ENCODE measurements at regions not wholly inside any gene's neighbourhood (a gene's known extent, or its start where the extent isn't known, plus 50 kb on each side); places are given as distances from the start of the nearest gene placed in this dataset.

GRCh38 chr12:58387199-58387598, 445.8 kb downstream of the ATP23 start:
- ATAC-seq (ENCODE audit: low read depth in 2 of 2) (no peak), DNase-seq (no peak)
- no peak overlapping the region for H3K4me3 ChIP-seq (ENCODE audit: low read depth, low read length)
- Mint-ChIP-seq H3K4me3 (no peak overlapping the region), H3K9me3 (no peaks in the 10 kb centered on the region), H3K27ac (no peak overlapping the region), H3K4me1 (no peaks in the 10 kb centered on the region), H3K36me3 (no peaks in the 10 kb centered on the region), H3K27me3 (peaks cover 18% of the 10 kb centered on the region)
- no peak overlapping the region for H3K27ac ChIP-seq (ENCODE audit: insufficient read depth, low read length, poor library complexity, severe bottlenecking)
- peaks cover 2% of the 10 kb centered on the region for H3K27me3 ChIP-seq (ENCODE audit: control insufficient read depth, insufficient read depth, low read length)
- H3K36me3 ChIP-seq (ENCODE audit: control insufficient read depth, insufficient read depth, low read length) = no peaks in the 10 kb centered on the region
- H3K4me1 ChIP-seq (ENCODE audit: control insufficient read depth, insufficient read depth, low read length, poor library complexity, severe bottlenecking) = no peaks in the 10 kb centered on the region
- no peaks in the 10 kb centered on the region for H3K9me3 ChIP-seq (ENCODE audit: control insufficient read depth in 2 of 2, low read length in 2 of 2)

- ATAC-seq (ENCODE audit: low read depth in 2 of 2) = no peak
- Mint-ChIP-seq H3K27ac (no peak overlapping the region), H3K4me3 (no peak overlapping the region)
Measured at GRCh38 chr12:58388261-58388660, 446.9 kb downstream of the ATP23 start.

GRCh38 chr12:58393152-58393551, 451.8 kb downstream of the ATP23 start:
- Mint-ChIP-seq H3K4me3 (no peak overlapping the region), H3K36me3 (no peaks in the 10 kb centered on the region), H3K4me1 (no peaks in the 10 kb centered on the region), H3K27ac (no peak overlapping the region), H3K27me3 (peaks cover 13% of the 10 kb centered on the region), H3K9me3 (peaks cover 0 to 3% (median 2%) of the 10 kb centered on the region in 7 donors)
- H3K4me1 ChIP-seq (ENCODE audit: control insufficient read depth, insufficient read depth, low read length, poor library complexity, severe bottlenecking) = no peaks in the 10 kb centered on the region
- DNase-seq (no peak), ATAC-seq (ENCODE audit: low read depth in 2 of 2) (no peak)
- no peaks in the 10 kb centered on the region for H3K36me3 ChIP-seq (ENCODE audit: control insufficient read depth, insufficient read depth, low read length)
- no peak overlapping the region for H3K4me3 ChIP-seq (ENCODE audit: low read depth, low read length)
- H3K27me3 ChIP-seq (ENCODE audit: control insufficient read depth, insufficient read depth, low read length) = no peaks in the 10 kb centered on the region
- no peak overlapping the region for H3K27ac ChIP-seq (ENCODE audit: insufficient read depth, low read length, poor library complexity, severe bottlenecking)
- no peaks in the 10 kb centered on the region for H3K9me3 ChIP-seq (ENCODE audit: control insufficient read depth in 2 of 2, low read length in 2 of 2)

More at GRCh38 chr12:58388261-58388660, 446.9 kb downstream of the ATP23 start:
- H3K27me3 Mint-ChIP-seq = peaks cover 18% of the 10 kb centered on the region
- H3K4me3 ChIP-seq (ENCODE audit: low read depth, low read length) = no peak overlapping the region
- H3K9me3 Mint-ChIP-seq = no peaks in the 10 kb centered on the region
- no peak overlapping the region for H3K27ac ChIP-seq (ENCODE audit: insufficient read depth, low read length, poor library complexity, severe bottlenecking)
- DNase-seq = no peak
- H3K27me3 ChIP-seq (ENCODE audit: control insufficient read depth, insufficient read depth, low read length) = no peaks in the 10 kb centered on the region
- no peaks in the 10 kb centered on the region for H3K4me1 Mint-ChIP-seq
- no peaks in the 10 kb centered on the region for H3K36me3 Mint-ChIP-seq
- no peaks in the 10 kb centered on the region for H3K4me1 ChIP-seq (ENCODE audit: control insufficient read depth, insufficient read depth, low read length, poor library complexity, severe bottlenecking)
- no peaks in the 10 kb centered on the region for H3K36me3 ChIP-seq (ENCODE audit: control insufficient read depth, insufficient read depth, low read length)
- H3K9me3 ChIP-seq (ENCODE audit: control insufficient read depth in 2 of 2, low read length in 2 of 2) = no peaks in the 10 kb centered on the region

GRCh38 chr12:58395056-58395455, 453.7 kb downstream of the ATP23 start:
- no peaks in the 10 kb centered on the region for H3K4me1 ChIP-seq (ENCODE audit: control insufficient read depth, insufficient read depth, low read length, poor library complexity, severe bottlenecking)
- peaks cover 7% of the 10 kb centered on the region for H3K27me3 Mint-ChIP-seq
- H3K4me3 Mint-ChIP-seq = no peak overlapping the region

GRCh38 chr12:58395470-58395869, 454.1 kb downstream of the ATP23 start:
- H3K4me1 ChIP-seq (ENCODE audit: control insufficient read depth, insufficient read depth, low read length, poor library complexity, severe bottlenecking) = no peaks in the 10 kb centered on the region
- Mint-ChIP-seq H3K4me3 (no peak overlapping the region), H3K27ac (no peak overlapping the region), H3K4me1 (no peaks in the 10 kb centered on the region), H3K9me3 (peaks cover 0 to 14% (median 3%) of the 10 kb centered on the region in 7 donors), H3K36me3 (no peaks in the 10 kb centered on the region), H3K27me3 (peaks cover 7% of the 10 kb centered on the region)
- H3K36me3 ChIP-seq (ENCODE audit: control insufficient read depth, insufficient read depth, low read length) = no peaks in the 10 kb centered on the region
- DNase-seq = no peak
- ATAC-seq (ENCODE audit: low read depth in 2 of 2) = no peak
- H3K27ac ChIP-seq (ENCODE audit: insufficient read depth, low read length, poor library complexity, severe bottlenecking) = no peak overlapping the region
- no peaks in the 10 kb centered on the region for H3K9me3 ChIP-seq (ENCODE audit: control insufficient read depth in 2 of 2, low read length in 2 of 2)
- no peaks in the 10 kb centered on the region for H3K27me3 ChIP-seq (ENCODE audit: control insufficient read depth, insufficient read depth, low read length)
- no peak overlapping the region for H3K4me3 ChIP-seq (ENCODE audit: low read depth, low read length)

More at GRCh38 chr12:58395056-58395455, 453.7 kb downstream of the ATP23 start:
- no peak overlapping the region for H3K27ac Mint-ChIP-seq
- Histone ChIP-seq H3K27ac (ENCODE audit: insufficient read depth, low read length, poor library complexity, severe bottlenecking) (no peak overlapping the region), H3K27me3 (ENCODE audit: control insufficient read depth, insufficient read depth, low read length) (no peaks in the 10 kb centered on the region), H3K4me3 (ENCODE audit: low read depth, low read length) (no peak overlapping the region), H3K9me3 (ENCODE audit: control insufficient read depth in 2 of 2, low read length in 2 of 2) (no peaks in the 10 kb centered on the region), H3K36me3 (ENCODE audit: control insufficient read depth, insufficient read depth, low read length) (no peaks in the 10 kb centered on the region)
- no peaks in the 10 kb centered on the region for H3K36me3 Mint-ChIP-seq
- no peaks in the 10 kb centered on the region for H3K4me1 Mint-ChIP-seq
- peaks cover 0 to 14% (median 3%) of the 10 kb centered on the region in 7 donors for H3K9me3 Mint-ChIP-seq
- DNase-seq (no peak), ATAC-seq (ENCODE audit: low read depth in 2 of 2) (no peak)

GRCh38 chr12:58396239-58396638, 454.9 kb downstream of the ATP23 start:
- Histone ChIP-seq H3K4me1 (ENCODE audit: control insufficient read depth, insufficient read depth, low read length, poor library complexity, severe bottlenecking) (no peaks in the 10 kb centered on the region), H3K36me3 (ENCODE audit: control insufficient read depth, insufficient read depth, low read length) (no peaks in the 10 kb centered on the region)
- H3K4me1 Mint-ChIP-seq = no peaks in the 10 kb centered on the region

GRCh38 chr12:58405363-58405762, 464.0 kb downstream of the ATP23 start:
- H3K36me3 Mint-ChIP-seq = no peaks in the 10 kb centered on the region
- Histone ChIP-seq H3K27me3 (ENCODE audit: control insufficient read depth, insufficient read depth, low read length) (no peaks in the 10 kb centered on the region), H3K36me3 (ENCODE audit: control insufficient read depth, insufficient read depth, low read length) (no peaks in the 10 kb centered on the region), H3K9me3 (ENCODE audit: control insufficient read depth in 2 of 2, low read length in 2 of 2) (no peaks in the 10 kb centered on the region), H3K4me1 (ENCODE audit: control insufficient read depth, insufficient read depth, low read length, poor library complexity, severe bottlenecking) (no peaks in the 10 kb centered on the region), H3K27ac (ENCODE audit: insufficient read depth, low read length, poor library complexity, severe bottlenecking) (no peak overlapping the region), H3K4me3 (ENCODE audit: low read depth, low read length) (no peak overlapping the region)
- no peak overlapping the region for H3K27ac Mint-ChIP-seq
- ATAC-seq (ENCODE audit: low read depth in 2 of 2) (no peak), DNase-seq (no peak)
- H3K4me1 Mint-ChIP-seq = no peaks in the 10 kb centered on the region
- H3K27me3 Mint-ChIP-seq = peaks cover 9% of the 10 kb centered on the region
- no peak overlapping the region for H3K4me3 Mint-ChIP-seq
- H3K9me3 Mint-ChIP-seq = peaks cover 0 to 4% (median 0%) of the 10 kb centered on the region in 7 donors

More at GRCh38 chr12:58396239-58396638, 454.9 kb downstream of the ATP23 start:
- no peaks in the 10 kb centered on the region for H3K9me3 ChIP-seq (ENCODE audit: control insufficient read depth in 2 of 2, low read length in 2 of 2)
- H3K36me3 Mint-ChIP-seq = no peaks in the 10 kb centered on the region
- no peak overlapping the region for H3K27ac ChIP-seq (ENCODE audit: insufficient read depth, low read length, poor library complexity, severe bottlenecking)
- peaks cover 6% of the 10 kb centered on the region for H3K27me3 Mint-ChIP-seq
- no peak for DNase-seq
- H3K27me3 ChIP-seq (ENCODE audit: control insufficient read depth, insufficient read depth, low read length) = no peaks in the 10 kb centered on the region
- no peak for ATAC-seq (ENCODE audit: low read depth in 2 of 2)
- H3K4me3 ChIP-seq (ENCODE audit: low read depth, low read length) = no peak overlapping the region
- H3K9me3 Mint-ChIP-seq = peaks cover 0 to 14% (median 3%) of the 10 kb centered on the region in 7 donors
- no peak overlapping the region for H3K4me3 Mint-ChIP-seq
- H3K27ac Mint-ChIP-seq = no peak overlapping the region

- H3K4me3 Mint-ChIP-seq = no peak overlapping the region
- H3K4me1 ChIP-seq (ENCODE audit: control insufficient read depth, insufficient read depth, low read length, poor library complexity, severe bottlenecking) = no peaks in the 10 kb centered on the region
- H3K27me3 Mint-ChIP-seq = peaks cover 11% of the 10 kb centered on the region
- no peaks in the 10 kb centered on the region for H3K9me3 ChIP-seq (ENCODE audit: control insufficient read depth in 2 of 2, low read length in 2 of 2)
- DNase-seq (no peak), ATAC-seq (ENCODE audit: low read depth in 2 of 2) (no peak)
- no peaks in the 10 kb centered on the region for H3K27me3 ChIP-seq (ENCODE audit: control insufficient read depth, insufficient read depth, low read length)
- H3K36me3 ChIP-seq (ENCODE audit: control insufficient read depth, insufficient read depth, low read length) = no peaks in the 10 kb centered on the region
- H3K27ac ChIP-seq (ENCODE audit: insufficient read depth, low read length, poor library complexity, severe bottlenecking) = no peak overlapping the region
- no peaks in the 10 kb centered on the region for H3K36me3 Mint-ChIP-seq
- no peaks in the 10 kb centered on the region for H3K9me3 Mint-ChIP-seq
- H3K4me3 ChIP-seq (ENCODE audit: low read depth, low read length) = no peak overlapping the region
- H3K27ac Mint-ChIP-seq = no peak overlapping the region
- H3K4me1 Mint-ChIP-seq = no peaks in the 10 kb centered on the region
Measured at GRCh38 chr12:58408516-58408915, 467.1 kb downstream of the ATP23 start.

Measured in CD4-positive, CD25-positive, alpha-beta regulatory T cell (primary cell).